ENCODE measurements at regions not wholly inside any gene's neighbourhood (a gene's known extent, or its start where the extent isn't known, plus 50 kb on each side); places are given as distances from the start of the nearest gene placed in this dataset.
"Not testable (repeated sequence)": the region's sequence is repeated elsewhere in the genome, so short reads cannot be mapped to it uniquely, and the experiment has no call there.

- DNase-seq: no peak
These were observed 141.9 kb downstream of the PSAT1 start for GRCh38 chr9:78438780-78439179.

- DNase-seq: peak; percentile 73 to 85
These were observed 142.4 kb downstream of the PSAT1 start for GRCh38 chr9:78439190-78439865.

- DNase-seq: no peak
These were observed 143.2 kb downstream of the PSAT1 start for GRCh38 chr9:78439866-78440830.

GRCh38 chr9:78441396-78441795 is 144.5 kb downstream of the PSAT1 start:
- DNase-seq: no peak

GRCh38 chr9:78441822-78442431 is 145.0 kb downstream of the PSAT1 start:
- no peak for DNase-seq

- not testable (repeated sequence) for DNase-seq
These were observed 145.7 kb downstream of the PSAT1 start for GRCh38 chr9:78442577-78442976.

GRCh38 chr9:78443946-78444345 is 147.0 kb downstream of the PSAT1 start:
- DNase-seq: no peak

- DNase-seq: no peak
These were observed 152.2 kb downstream of the PSAT1 start for GRCh38 chr9:78448960-78449673.

- DNase-seq: no peak
These were observed 156.5 kb downstream of the PSAT1 start for GRCh38 chr9:78453450-78453849.

- no peak for DNase-seq
These were observed 165.7 kb downstream of the PSAT1 start for GRCh38 chr9:78462611-78463010.

- no peak for DNase-seq
These were observed 166.8 kb downstream of the PSAT1 start for GRCh38 chr9:78463750-78464149.

- DNase-seq: no peak
These were observed 171.3 kb downstream of the PSAT1 start for GRCh38 chr9:78468231-78468630.

- no peak for DNase-seq
These were observed 172.2 kb downstream of the PSAT1 start for GRCh38 chr9:78468974-78469576.

GRCh38 chr9:78470216-78470615 is 173.3 kb downstream of the PSAT1 start:
- no peak for DNase-seq

GRCh38 chr9:78470741-78471140 is 173.8 kb downstream of the PSAT1 start:
- no peak for DNase-seq

- DNase-seq: no peak
These were observed 175.2 kb downstream of the PSAT1 start for GRCh38 chr9:78472111-78472510.

- no peak for DNase-seq
These were observed 182.5 kb downstream of the PSAT1 start for GRCh38 chr9:78479441-78479840.

- DNase-seq: no peak
These were observed 189.7 kb downstream of the PSAT1 start for GRCh38 chr9:78486661-78487060.

- no peak for DNase-seq
These were observed 193.3 kb downstream of the PSAT1 start for GRCh38 chr9:78490231-78490630.

GRCh38 chr9:78491402-78491801 is 194.5 kb downstream of the PSAT1 start:
- DNase-seq: no peak

- no peak for DNase-seq
These were observed 196.3 kb downstream of the PSAT1 start for GRCh38 chr9:78493166-78493742.

- no peak for DNase-seq
These were observed 205.6 kb downstream of the PSAT1 start for GRCh38 chr9:78502566-78502965.
